HEK293T (cell line): ENCODE measurements at regions not wholly inside any gene's neighbourhood (a gene's known extent, or its start where the extent isn't known, plus 50 kb on each side); places are given as distances from the start of the nearest gene placed in this dataset.

ENCODE experiments used
- ARNT ChIP-seq: fragments of 450-650 bp; IDR thresholded peaks from 2 replicates; pipeline ENCODE4 v1.6.1; 2017; ENCODE audit warnings: mild to moderate bottlenecking
- ELF4 ChIP-seq: fragments of 450-650 bp; IDR thresholded peaks from 2 replicates; pipeline ENCODE4 v1.6.1; 2017; ENCODE audit warnings: antibody characterized with exemption
- FOXA1 ChIP-seq: fragments of 450-650 bp; IDR thresholded peaks from 2 replicates; pipeline ENCODE4 v1.6.1; 2016; ENCODE audit warnings: mild to moderate bottlenecking
- FOXK2 ChIP-seq: fragments of 450-650 bp; IDR thresholded peaks from 2 replicates; pipeline ENCODE4 v1.6.1; 2016; ENCODE audit warnings: mild to moderate bottlenecking
- HDGF ChIP-seq: fragments of 450-650 bp; IDR thresholded peaks from 2 replicates; pipeline ENCODE4 v1.6.1; 2017; ENCODE audit warnings: antibody characterized with exemption, borderline replicate concordance
- NFRKB ChIP-seq: fragments of 450-650 bp; IDR thresholded peaks from 2 replicates; pipeline ENCODE4 v1.6.1; 2016; ENCODE audit warnings: mild to moderate bottlenecking, moderate library complexity
- SUZ12 ChIP-seq: fragments of 450-650 bp; IDR thresholded peaks from 2 replicates; pipeline ENCODE4 v1.6.1; 2016; ENCODE audit warnings: mild to moderate bottlenecking
- ZNF384 ChIP-seq: fragments of 450-650 bp; IDR thresholded peaks from 2 replicates; pipeline ENCODE4 v1.6.1; 2016

DNA sequence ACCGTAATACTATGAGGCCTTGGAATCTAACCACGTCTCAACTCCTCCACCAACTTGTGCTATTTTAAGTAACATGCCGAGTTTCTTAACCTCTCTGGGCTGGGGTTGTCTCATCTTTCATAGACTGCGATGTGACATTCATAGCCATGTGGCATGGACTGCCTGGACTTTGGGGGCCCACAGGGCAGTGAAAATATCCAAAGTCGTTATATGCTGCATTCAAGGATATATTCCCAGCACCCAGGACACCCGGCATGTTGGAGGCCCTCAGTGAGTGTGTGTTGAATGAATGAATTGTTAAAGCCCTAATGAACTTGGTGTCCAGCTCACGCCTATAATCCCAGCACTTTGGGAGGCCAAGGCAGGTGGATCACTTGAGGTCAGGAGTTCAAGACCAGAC, 203.1 kb downstream of the CBLN1 start:
- TF ChIP-seq HDGF (no peak), ELF4 (no peak), FOXA1 (no peak), FOXK2 (no peak), ZNF384 (no peak), NFRKB (no peak), ARNT (no peak), SUZ12 (no peak)
